Esophagus squamous epithelium (tissue), 5 donors: ENCODE measurements at regions not wholly inside any gene's neighbourhood (a gene's known extent, or its start where the extent isn't known, plus 50 kb on each side); places are given as distances from the start of the nearest gene placed in this dataset.

Experiments used
- DNase-seq: peaks from one replicate; lab custom pipeline; 2025; lab: John Stamatoyannopoulos, UW
- H3K27ac ChIP-seq, 4 donors: fragments of 200-600 bp; sonication (generic); one replicate each; pipeline ENCODE4 v1.5.1; 2016 to 2019; ENCODE audit warnings: mild to moderate bottlenecking in 1 of 4
- H3K27me3 ChIP-seq, 4 donors: fragments of 200-600 bp; sonication (generic); 1 replicate in 3 of 4; 2 replicates in 1 of 4; pipeline versions ENCODE4 v1.5.1 to v1.6.0; 2017 to 2021; ENCODE audit warnings: antibody characterized with exemption in 1 of 4
- H3K36me3 ChIP-seq, 3 donors: fragments of 200-600 bp; sonication (generic); one replicate each; pipeline ENCODE4 v1.5.1; 2016 to 2019
- H3K4me1 ChIP-seq, 3 donors: fragments of 200-600 bp; sonication (generic); one replicate each; pipeline ENCODE4 v1.5.1; 2017 to 2019
- H3K4me3 ChIP-seq, 4 donors: fragments of 200-600 bp; sonication (generic); 1 replicate in 3 of 4; 2 replicates in 1 of 4; pipeline ENCODE4 v1.5.1; 2016 to 2019; ENCODE audit warnings: mild to moderate bottlenecking in 2 of 4, moderate library complexity in 1 of 4
- H3K9me3 ChIP-seq, 3 donors: fragments of 200-600 bp; sonication (generic); one replicate each; pipeline ENCODE4 v1.5.1; 2016 to 2019
- CTCF ChIP-seq, 6 experiments: fragments of 450-650 bp in 4 of 6; fragments of 200-600 bp in 2 of 6; sonication (generic) in 2 of 6; IDR thresholded peaks; one replicate each; pipeline ENCODE4 v1.5.1; 2016 to 2019; ENCODE audit warnings: antibody characterized with exemption in 6 of 6, mild to moderate bottlenecking in 4 of 6, moderate library complexity in 4 of 6
- POLR2A ChIP-seq, 4 donors: fragments of 450-650 bp; IDR thresholded peaks; one replicate each; pipeline ENCODE4 v1.6.1; 2017; ENCODE audit warnings: antibody characterized with exemption in 4 of 4, mild to moderate bottlenecking in 4 of 4, moderate library complexity in 3 of 4
- WGBS, 2 donors: methylation state at CpG; one replicate each; pipeline ENCODE4 v1.1.5; 2018; 5-methylcytosine and 5-hydroxymethylcytosine counted together
- intact Hi-C: fragments of 100-400 bp; cut with DNase I; formaldehyde crosslinking; loops from one replicate; pipeline ENCODE4 v1.15.0; 2022
- donor health status: DM: yes; HTN: yes; CAD: no.

GRCh38 chr13:80552851-80553440 is 212.0 kb upstream of the SPRY2 start:
- Histone ChIP-seq H3K27ac (no peak overlapping the region), H3K4me1 (no peaks in the 10 kb centered on the region), H3K9me3 (no peaks in the 10 kb centered on the region), H3K4me3 (no peak overlapping the region), H3K36me3 (no peaks in the 10 kb centered on the region), H3K27me3 (no peaks in the 10 kb centered on the region)
- TF ChIP-seq POLR2A (IDR thresholded peaks at IDR 0.05) (no peak), CTCF (IDR thresholded peaks at IDR 0.05) (no peak)
- intact Hi-C loops: no loop called here
- no peak for DNase-seq
- WGBS, 2 donors: 37 to 48% methylated on average over 4 of the region's 4 CpGs

- TF ChIP-seq CTCF (IDR thresholded peaks at IDR 0.05) (no peak), POLR2A (IDR thresholded peaks at IDR 0.05) (no peak)
- H3K27ac ChIP-seq: no peak overlapping the region
- WGBS, 2 donors: 18 to 32% methylated on average over 1 of the region's 1 CpG
- no peaks in the 10 kb centered on the region for H3K36me3 ChIP-seq
- H3K4me1 ChIP-seq: no peaks in the 10 kb centered on the region
- H3K4me3 ChIP-seq: no peak overlapping the region
- DNase-seq: no peak
- H3K9me3 ChIP-seq: no peaks in the 10 kb centered on the region
- intact Hi-C loops: no loop called here
- no peaks in the 10 kb centered on the region for H3K27me3 ChIP-seq
Observed at GRCh38 chr13:80551650-80552497, 210.9 kb upstream of the SPRY2 start.

- TF ChIP-seq POLR2A (IDR thresholded peaks at IDR 0.05) (no peak), CTCF (IDR thresholded peaks at IDR 0.05) (no peak)
- 63 to 65% methylated on average over 2 of the region's 2 CpGs for WGBS, 2 donors
- Histone ChIP-seq H3K27me3 (no peaks in the 10 kb centered on the region), H3K36me3 (no peaks in the 10 kb centered on the region), H3K4me1 (no peaks in the 10 kb centered on the region), H3K27ac (no peak overlapping the region), H3K4me3 (no peak overlapping the region), H3K9me3 (no peaks in the 10 kb centered on the region)
- no peak for DNase-seq
- intact Hi-C loops: no loop called here
Observed at GRCh38 chr13:80550971-80551441, 210.1 kb upstream of the SPRY2 start.

GRCh38 chr13:80548915-80549314 is 208.0 kb upstream of the SPRY2 start:
- intact Hi-C loops: no loop called here
- no peak for DNase-seq
- Histone ChIP-seq H3K36me3 (no peaks in the 10 kb centered on the region), H3K4me3 (no peak overlapping the region), H3K27ac (no peak overlapping the region), H3K4me1 (no peaks in the 10 kb centered on the region), H3K27me3 (no peaks in the 10 kb centered on the region), H3K9me3 (no peaks in the 10 kb centered on the region)
- TF ChIP-seq CTCF (IDR thresholded peaks at IDR 0.05) (no peak), POLR2A (IDR thresholded peaks at IDR 0.05) (no peak)
